Endothelial cell of umbilical vein (primary cell): ENCODE measurements at regions not wholly inside any gene's neighbourhood (a gene's known extent, or its start where the extent isn't known, plus 50 kb on each side); places are given as distances from the start of the nearest gene placed in this dataset.

Source experiments
- BruUV-seq: library from RNA; stranded (reverse); fragments of 400-500 nt; replicated peaks from 2 replicates; lab custom pipeline; 2021; lab: Mats Ljungman, UMichigan
- CTCF ChIA-PET: fragments of 300-600, 350-600 bp; sonication (Branson Sonifier 250); formaldehyde crosslinking; loops from one replicate; lab custom pipeline; 2021; ENCODE audit warnings: antibody characterized with exemption, inconsistent platforms; lab: Charles Lee
- POLR2A ChIA-PET: fragments of 300-600, 350-600 bp; sonication (Branson Sonifier 250); formaldehyde crosslinking; loops from one replicate; lab custom pipeline; 2021; ENCODE audit warnings: antibody characterized with exemption, inconsistent platforms; lab: Charles Lee
- DNase-seq: peaks from one replicate; pipeline ENCODE4 v3.0.0-alpha.2; 2011; ENCODE audit warnings: low read depth, low spot score
- FAIRE-seq: peaks from 2 replicates; lab custom pipeline; 2011; peaks lifted over from hg19 to GRCh38; lab: Jason Lieb, UNC
- H2AFZ ChIP-seq: 2 replicates; pipeline ENCODE4 v1.6.0; 2012; ENCODE audit warnings: low read depth, low read length, control low read depth, inconsistent platforms
- H3K27ac ChIP-seq: 2 replicates; pipeline ENCODE4 v1.5.1; 2011; ENCODE audit warnings: low read depth, mild to moderate bottlenecking, control low read depth, low read length, moderate library complexity; ENCODE audit not compliant: insufficient read depth
- H3K27me3 ChIP-seq, 2 experiments: 2 replicates each; pipeline versions ENCODE4 v1.6.0 to v1.6.1; 2011; ENCODE audit warnings: low read length in 2 of 2, mixed read lengths in 1 of 2; ENCODE audit not compliant: control insufficient read depth in 2 of 2, insufficient read depth in 2 of 2
- H3K36me3 ChIP-seq, 2 experiments: 2 replicates in 1 of 2; 3 replicates in 1 of 2; pipeline ENCODE4 v1.5.1; 2011; ENCODE audit warnings: low read length in 2 of 2, mild to moderate bottlenecking in 1 of 2, moderate library complexity in 1 of 2; ENCODE audit not compliant: control insufficient read depth in 2 of 2, insufficient read depth in 2 of 2; ENCODE audit errors: extremely low read depth in 1 of 2
- H3K4me1 ChIP-seq: 3 replicates; pipeline ENCODE4 v1.5.1; 2011; ENCODE audit warnings: mild to moderate bottlenecking, low read length; ENCODE audit not compliant: control insufficient read depth, insufficient read depth; ENCODE audit errors: extremely low read depth
- H3K4me2 ChIP-seq: 2 replicates; pipeline ENCODE4 v1.6.1; 2011; ENCODE audit warnings: low read length, control low read depth, mixed read lengths; ENCODE audit not compliant: insufficient read depth
- H3K4me3 ChIP-seq, 3 experiments: fragments of 200-600 bp in 1 of 3; sonication (generic), shearing (Covaris generic) in 1 of 3; replicated peaks in 1 of 3; 2 replicates each; pipeline ENCODE4 v1.5.1; 2011 to 2016; ENCODE audit warnings: control low read depth in 3 of 3, low read length in 3 of 3, mild to moderate bottlenecking in 2 of 3, inconsistent platforms in 1 of 3, low read depth in 1 of 3, moderate library complexity in 1 of 3; ENCODE audit not compliant: insufficient read depth in 1 of 3
- H3K79me2 ChIP-seq: 2 replicates; pipeline ENCODE4 v1.6.0; 2012; ENCODE audit warnings: low read length, inconsistent platforms; ENCODE audit not compliant: control insufficient read depth, insufficient read depth
- H3K9ac ChIP-seq: replicated peaks from 2 replicates; pipeline ENCODE3; 2011; ENCODE audit warnings: low read length, control low read depth; ENCODE audit not compliant: insufficient read depth; ENCODE audit errors: extremely low read depth
- H3K9me1 ChIP-seq: replicated peaks from 3 replicates; pipeline ENCODE4 v1.6.0; 2011; ENCODE audit warnings: mild to moderate bottlenecking, low read length; ENCODE audit not compliant: control insufficient read depth, insufficient read depth; ENCODE audit errors: extremely low read depth
- H3K9me3 ChIP-seq: replicated peaks from 2 replicates; pipeline ENCODE4 v1.5.1; 2012; ENCODE audit warnings: low read length, inconsistent platforms; ENCODE audit not compliant: control insufficient read depth, insufficient read depth
- H4K20me1 ChIP-seq: replicated peaks from 2 replicates; pipeline ENCODE3; 2011; ENCODE audit warnings: mild to moderate bottlenecking, low read length; ENCODE audit not compliant: control insufficient read depth, insufficient read depth; ENCODE audit errors: extremely low read depth
- EZH2 ChIP-seq: IDR thresholded peaks from 2 replicates; pipeline ENCODE4 v1.6.1; 2012; ENCODE audit warnings: borderline replicate concordance, low read depth, mild to moderate bottlenecking, moderate library complexity, low read length, inconsistent platforms; ENCODE audit not compliant: severe bottlenecking
- FOS ChIP-seq: IDR thresholded peaks from 2 replicates; pipeline ENCODE4 v1.6.1; 2011; ENCODE audit warnings: mild to moderate bottlenecking, low read length, moderate library complexity, borderline replicate concordance; ENCODE audit not compliant: insufficient read depth
- GATA2 ChIP-seq: IDR thresholded peaks from 2 replicates; pipeline ENCODE4 v1.7.0; 2011; ENCODE audit warnings: low read depth, mild to moderate bottlenecking, moderate library complexity, mixed read lengths, low read length; ENCODE audit not compliant: insufficient read length, insufficient read depth
- JUN ChIP-seq: IDR thresholded peaks from 2 replicates; pipeline ENCODE4 v1.6.1; 2011; ENCODE audit warnings: borderline replicate concordance, low read depth; ENCODE audit not compliant: insufficient read length, insufficient read depth
- MAX ChIP-seq: IDR thresholded peaks from 2 replicates; pipeline ENCODE4 v1.6.1; 2011; ENCODE audit not compliant: insufficient read depth, insufficient read length
- MYC ChIP-seq: IDR thresholded peaks from one replicate; pipeline ENCODE4 v1.6.1; 2011; ENCODE audit warnings: mild to moderate bottlenecking, low read depth, low read length
- POLR2A ChIP-seq: IDR thresholded peaks from 2 replicates; pipeline ENCODE4 v1.6.1; 2012; ENCODE audit warnings: low read depth, mild to moderate bottlenecking, control low read depth, low read length
- POLR2AphosphoS5 ChIP-seq: IDR thresholded peaks from 2 replicates; pipeline ENCODE4 v1.6.1; 2012; ENCODE audit warnings: low read depth, mild to moderate bottlenecking, control low read depth, low read length, moderate library complexity; ENCODE audit not compliant: insufficient read depth
- dilution Hi-C: fragments of 300-500 bp; cut with MboI; formaldehyde crosslinking; loops from one replicate; pipeline ENCODE4 v1.15.0; 2019; ENCODE audit warnings: low sequenced_read_pairs; ENCODE audit not compliant: extremely low pct_ligation_motif_present
- intact Hi-C: fragments of 100-400 bp; cut with micrococcal nuclease; formaldehyde crosslinking; loops from one replicate; pipeline ENCODE4 v1.10.0; 2022
- TF ChIP-seq, protein P1 (sequence below), 2 donors: IDR thresholded peaks; 1 replicate in 1 of 2; 2 replicates in 1 of 2; pipeline ENCODE4 v1.5.1; 2011; ENCODE audit warnings: low read length in 2 of 2, mild to moderate bottlenecking in 2 of 2, moderate library complexity in 2 of 2, control low read depth in 1 of 2, inconsistent platforms in 1 of 2, low read depth in 1 of 2; ENCODE audit not compliant: insufficient read depth in 1 of 2; ENCODE audit errors: extremely low read depth in 1 of 2

GRCh38 chr3:151557068-151557840 lies 96.4 kb upstream of the IGSF10 start:
- POLR2A ChIA-PET = no interaction called here
- FAIRE-seq = no peak

More at GRCh38 chr3:151557068-151557840, 96.4 kb upstream of the IGSF10 start:
- no peaks in the 10 kb centered on the region for H3K27me3 ChIP-seq
- no peak overlapping the region for H3K4me3 ChIP-seq
- intact Hi-C loops (no loop called here), dilution Hi-C loops (no loop called here)
- H3K4me1 ChIP-seq = no peaks in the 10 kb centered on the region
- CTCF ChIA-PET = interaction anchor here (1.2 to 1.3 kb wide), 2 partner anchors 9 to 11 kb away, joined by 3 read pairs; no protein-coding TSS in a partner anchor
- H3K9me1 ChIP-seq = no peaks in the 10 kb centered on the region
- no peaks in the 10 kb centered on the region for H3K36me3 ChIP-seq
- H3K9me3 ChIP-seq = no peaks in the 10 kb centered on the region
- no TSS peak for BruUV-seq
- no peaks in the 10 kb centered on the region for H4K20me1 ChIP-seq
- no peak overlapping the region for H3K4me2 ChIP-seq
- no peak for DNase-seq
- TF ChIP-seq POLR2AphosphoS5 (no peak), MAX (no peak), FOS (no peak), MYC (no peak), POLR2A (no peak), JUN (no peak), EZH2 (no peak), GATA2 (no peak)
- TF ChIP-seq, protein P1, sequence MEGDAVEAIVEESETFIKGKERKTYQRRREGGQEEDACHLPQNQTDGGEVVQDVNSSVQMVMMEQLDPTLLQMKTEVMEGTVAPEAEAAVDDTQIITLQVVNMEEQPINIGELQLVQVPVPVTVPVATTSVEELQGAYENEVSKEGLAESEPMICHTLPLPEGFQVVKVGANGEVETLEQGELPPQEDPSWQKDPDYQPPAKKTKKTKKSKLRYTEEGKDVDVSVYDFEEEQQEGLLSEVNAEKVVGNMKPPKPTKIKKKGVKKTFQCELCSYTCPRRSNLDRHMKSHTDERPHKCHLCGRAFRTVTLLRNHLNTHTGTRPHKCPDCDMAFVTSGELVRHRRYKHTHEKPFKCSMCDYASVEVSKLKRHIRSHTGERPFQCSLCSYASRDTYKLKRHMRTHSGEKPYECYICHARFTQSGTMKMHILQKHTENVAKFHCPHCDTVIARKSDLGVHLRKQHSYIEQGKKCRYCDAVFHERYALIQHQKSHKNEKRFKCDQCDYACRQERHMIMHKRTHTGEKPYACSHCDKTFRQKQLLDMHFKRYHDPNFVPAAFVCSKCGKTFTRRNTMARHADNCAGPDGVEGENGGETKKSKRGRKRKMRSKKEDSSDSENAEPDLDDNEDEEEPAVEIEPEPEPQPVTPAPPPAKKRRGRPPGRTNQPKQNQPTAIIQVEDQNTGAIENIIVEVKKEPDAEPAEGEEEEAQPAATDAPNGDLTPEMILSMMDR (IDR thresholded peaks at IDR 0.05; ENCODE audit: extremely low read depth in 1 of 2, insufficient read depth in 1 of 2, low read depth in 1 of 2, low read length in 2 of 2) = no peak
- no peaks in the 10 kb centered on the region for H3K79me2 ChIP-seq
- no peak overlapping the region for H2AFZ ChIP-seq
- no peak overlapping the region for H3K9ac ChIP-seq
- no peak overlapping the region for H3K27ac ChIP-seq
